Liver (tissue), 3 donors: ENCODE measurements at regions not wholly inside any gene's neighbourhood (a gene's known extent, or its start where the extent isn't known, plus 50 kb on each side); places are given as distances from the start of the nearest gene placed in this dataset.

ENCODE experiments used
- HNF4G ChIP-seq: IDR thresholded peaks from 2 replicates; pipeline ENCODE4 v1.6.1; 2016; ENCODE audit warnings: antibody characterized with exemption
- JUND ChIP-seq, 2 donors: IDR thresholded peaks; 2 replicates each; pipeline ENCODE4 v1.6.1; 2016; ENCODE audit warnings: antibody characterized with exemption in 2 of 2
- MAX ChIP-seq: IDR thresholded peaks from 2 replicates; pipeline ENCODE4 v1.6.1; 2016; ENCODE audit warnings: antibody characterized with exemption
- NR2F2 ChIP-seq: IDR thresholded peaks from 2 replicates; pipeline ENCODE4 v1.6.1; 2016; ENCODE audit warnings: antibody characterized with exemption
- RAD21 ChIP-seq, 2 donors: IDR thresholded peaks; 2 replicates each; pipeline ENCODE4 v1.6.1; 2016; ENCODE audit warnings: antibody characterized with exemption in 2 of 2, mild to moderate bottlenecking in 2 of 2
- TAF1 ChIP-seq: conservative IDR thresholded peaks from 2 replicates; pipeline ENCODE4 v1.6.1; 2016; ENCODE audit warnings: antibody characterized with exemption, mild to moderate bottlenecking
- YY1 ChIP-seq: IDR thresholded peaks from 2 replicates; pipeline ENCODE4 v1.6.1; 2016; ENCODE audit warnings: antibody characterized with exemption, mild to moderate bottlenecking
- TF ChIP-seq, protein P1 (sequence below): fragments of 150-350 bp; IDR thresholded peaks from 2 replicates; pipeline ENCODE4 v1.5.1; 2017; ENCODE audit warnings: improper control_type of control experiment, low read depth, low read length; ENCODE audit not compliant: missing input control
- TF ChIP-seq, protein P2 (sequence below): IDR thresholded peaks from 2 replicates; pipeline ENCODE4 v1.6.1; 2016; ENCODE audit warnings: antibody characterized with exemption, mild to moderate bottlenecking
- donor health status: healthy.
- donor health status: healthy.

DNA sequence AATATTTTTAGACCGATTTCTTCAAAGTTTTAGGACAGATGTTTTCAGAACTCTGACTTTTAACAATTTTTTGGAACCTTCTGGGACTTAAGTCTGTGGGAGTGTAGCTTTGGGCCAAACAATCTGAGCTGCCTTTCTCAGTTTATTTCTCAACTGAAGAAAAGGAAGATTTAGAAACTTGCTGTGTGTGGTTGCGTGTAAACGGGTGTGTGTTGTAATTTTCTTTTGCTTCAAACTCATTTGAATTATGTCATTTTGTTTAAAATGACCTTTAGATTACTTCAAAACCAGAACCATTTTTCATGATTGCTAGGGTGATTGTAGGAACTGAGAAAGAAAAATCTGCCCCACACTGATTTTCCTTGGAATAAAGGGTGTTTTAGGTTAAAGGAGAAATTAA is 577.7 kb upstream of the GALNTL6 start:
- TF ChIP-seq JUND (IDR thresholded peaks at IDR 0.05) = no peak
- TF ChIP-seq, protein P1, sequence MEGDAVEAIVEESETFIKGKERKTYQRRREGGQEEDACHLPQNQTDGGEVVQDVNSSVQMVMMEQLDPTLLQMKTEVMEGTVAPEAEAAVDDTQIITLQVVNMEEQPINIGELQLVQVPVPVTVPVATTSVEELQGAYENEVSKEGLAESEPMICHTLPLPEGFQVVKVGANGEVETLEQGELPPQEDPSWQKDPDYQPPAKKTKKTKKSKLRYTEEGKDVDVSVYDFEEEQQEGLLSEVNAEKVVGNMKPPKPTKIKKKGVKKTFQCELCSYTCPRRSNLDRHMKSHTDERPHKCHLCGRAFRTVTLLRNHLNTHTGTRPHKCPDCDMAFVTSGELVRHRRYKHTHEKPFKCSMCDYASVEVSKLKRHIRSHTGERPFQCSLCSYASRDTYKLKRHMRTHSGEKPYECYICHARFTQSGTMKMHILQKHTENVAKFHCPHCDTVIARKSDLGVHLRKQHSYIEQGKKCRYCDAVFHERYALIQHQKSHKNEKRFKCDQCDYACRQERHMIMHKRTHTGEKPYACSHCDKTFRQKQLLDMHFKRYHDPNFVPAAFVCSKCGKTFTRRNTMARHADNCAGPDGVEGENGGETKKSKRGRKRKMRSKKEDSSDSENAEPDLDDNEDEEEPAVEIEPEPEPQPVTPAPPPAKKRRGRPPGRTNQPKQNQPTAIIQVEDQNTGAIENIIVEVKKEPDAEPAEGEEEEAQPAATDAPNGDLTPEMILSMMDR = no peak
- no peak for TF ChIP-seq TAF1
- no peak for TF ChIP-seq YY1
- TF ChIP-seq, protein P2, sequence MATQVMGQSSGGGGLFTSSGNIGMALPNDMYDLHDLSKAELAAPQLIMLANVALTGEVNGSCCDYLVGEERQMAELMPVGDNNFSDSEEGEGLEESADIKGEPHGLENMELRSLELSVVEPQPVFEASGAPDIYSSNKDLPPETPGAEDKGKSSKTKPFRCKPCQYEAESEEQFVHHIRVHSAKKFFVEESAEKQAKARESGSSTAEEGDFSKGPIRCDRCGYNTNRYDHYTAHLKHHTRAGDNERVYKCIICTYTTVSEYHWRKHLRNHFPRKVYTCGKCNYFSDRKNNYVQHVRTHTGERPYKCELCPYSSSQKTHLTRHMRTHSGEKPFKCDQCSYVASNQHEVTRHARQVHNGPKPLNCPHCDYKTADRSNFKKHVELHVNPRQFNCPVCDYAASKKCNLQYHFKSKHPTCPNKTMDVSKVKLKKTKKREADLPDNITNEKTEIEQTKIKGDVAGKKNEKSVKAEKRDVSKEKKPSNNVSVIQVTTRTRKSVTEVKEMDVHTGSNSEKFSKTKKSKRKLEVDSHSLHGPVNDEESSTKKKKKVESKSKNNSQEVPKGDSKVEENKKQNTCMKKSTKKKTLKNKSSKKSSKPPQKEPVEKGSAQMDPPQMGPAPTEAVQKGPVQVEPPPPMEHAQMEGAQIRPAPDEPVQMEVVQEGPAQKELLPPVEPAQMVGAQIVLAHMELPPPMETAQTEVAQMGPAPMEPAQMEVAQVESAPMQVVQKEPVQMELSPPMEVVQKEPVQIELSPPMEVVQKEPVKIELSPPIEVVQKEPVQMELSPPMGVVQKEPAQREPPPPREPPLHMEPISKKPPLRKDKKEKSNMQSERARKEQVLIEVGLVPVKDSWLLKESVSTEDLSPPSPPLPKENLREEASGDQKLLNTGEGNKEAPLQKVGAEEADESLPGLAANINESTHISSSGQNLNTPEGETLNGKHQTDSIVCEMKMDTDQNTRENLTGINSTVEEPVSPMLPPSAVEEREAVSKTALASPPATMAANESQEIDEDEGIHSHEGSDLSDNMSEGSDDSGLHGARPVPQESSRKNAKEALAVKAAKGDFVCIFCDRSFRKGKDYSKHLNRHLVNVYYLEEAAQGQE = no peak
- no peak for TF ChIP-seq NR2F2
- no peak for TF ChIP-seq MAX
- TF ChIP-seq RAD21 (IDR thresholded peaks at IDR 0.05) = no peak
- no peak for TF ChIP-seq HNF4G
